GM19240 (cell line): ENCODE measurements at regions not wholly inside any gene's neighbourhood (a gene's known extent, or its start where the extent isn't known, plus 50 kb on each side); places are given as distances from the start of the nearest gene placed in this dataset.

Experiments used
- DNase-seq: peaks from one replicate; pipeline ENCODE4 v3.0.0; 2011; ENCODE audit warnings: low spot score; ENCODE audit not compliant: insufficient read length

- no peak for DNase-seq
Measured at GRCh38 chr16:86104537-86105048, 205.6 kb downstream of the IRF8 start.

GRCh38 chr16:86107215-86107825 is 208.4 kb downstream of the IRF8 start:
- no peak for DNase-seq

- DNase-seq, result no peak
Measured at GRCh38 chr16:86108062-86108461, 209.1 kb downstream of the IRF8 start.

- no peak for DNase-seq
Measured at GRCh38 chr16:86110134-86110533, 211.2 kb downstream of the IRF8 start.

GRCh38 chr16:86110726-86111125 is 211.8 kb downstream of the IRF8 start:
- DNase-seq, result no peak

GRCh38 chr16:86112178-86112577 is 213.2 kb downstream of the IRF8 start:
- DNase-seq, result no peak

- DNase-seq, result no peak
Measured at GRCh38 chr16:86117235-86117634, 218.3 kb downstream of the IRF8 start.

GRCh38 chr16:86117756-86118155 is 218.8 kb downstream of the IRF8 start:
- DNase-seq, result no peak

GRCh38 chr16:86118467-86119307 is 219.7 kb downstream of the IRF8 start:
- no peak for DNase-seq

GRCh38 chr16:86120201-86121192 is 221.5 kb downstream of the IRF8 start:
- DNase-seq, result no peak

GRCh38 chr16:86121374-86122010 is 222.5 kb downstream of the IRF8 start:
- no peak for DNase-seq

GRCh38 chr16:86122681-86123342 is 223.8 kb downstream of the IRF8 start:
- DNase-seq, result no peak

- DNase-seq, result no peak
Measured at GRCh38 chr16:86124321-86124720, 225.4 kb downstream of the IRF8 start.

GRCh38 chr16:86126891-86127290 is 227.9 kb downstream of the IRF8 start:
- no peak for DNase-seq

GRCh38 chr16:86127366-86127765 is 228.4 kb downstream of the IRF8 start:
- DNase-seq, result no peak

- DNase-seq, result no peak
Measured at GRCh38 chr16:86128246-86128645, 229.3 kb downstream of the IRF8 start.

GRCh38 chr16:86129541-86129940 is 230.6 kb downstream of the IRF8 start:
- DNase-seq, result no peak

GRCh38 chr16:86133377-86133776 is 234.4 kb downstream of the IRF8 start:
- DNase-seq, result no peak

GRCh38 chr16:86133847-86134375 is 234.9 kb downstream of the IRF8 start:
- no peak for DNase-seq

- DNase-seq, result no peak
Measured at GRCh38 chr16:86134802-86135461, 236.0 kb downstream of the IRF8 start.
